IPS-15b (cell line): ENCODE measurements at regions not wholly inside any gene's neighbourhood (a gene's known extent, or its start where the extent isn't known, plus 50 kb on each side); places are given as distances from the start of the nearest gene placed in this dataset.

Source experiments
- H3K27me3 ChIP-seq: one replicate; pipeline ENCODE4 v1.6.1; 2013; ENCODE audit warnings: low read length; ENCODE audit not compliant: control insufficient read depth, insufficient read depth
- H3K36me3 ChIP-seq: one replicate; pipeline ENCODE4 v1.6.1; 2013; ENCODE audit warnings: low read length; ENCODE audit not compliant: control insufficient read depth, insufficient read depth
- H3K4me1 ChIP-seq: one replicate; pipeline ENCODE4 v1.6.1; 2013; ENCODE audit warnings: mild to moderate bottlenecking, low read length; ENCODE audit not compliant: control insufficient read depth, insufficient read depth
- H3K4me3 ChIP-seq: one replicate; pipeline ENCODE4 v1.5.1; 2013; ENCODE audit warnings: low read depth, low read length
- H3K9ac ChIP-seq: one replicate; pipeline ENCODE4 v1.6.1; 2013; ENCODE audit warnings: low read depth, mild to moderate bottlenecking, low read length
- H3K9me3 ChIP-seq: one replicate; pipeline ENCODE4 v1.6.1; 2013; ENCODE audit warnings: mild to moderate bottlenecking, low read length; ENCODE audit not compliant: control insufficient read depth, insufficient read depth

DNA sequence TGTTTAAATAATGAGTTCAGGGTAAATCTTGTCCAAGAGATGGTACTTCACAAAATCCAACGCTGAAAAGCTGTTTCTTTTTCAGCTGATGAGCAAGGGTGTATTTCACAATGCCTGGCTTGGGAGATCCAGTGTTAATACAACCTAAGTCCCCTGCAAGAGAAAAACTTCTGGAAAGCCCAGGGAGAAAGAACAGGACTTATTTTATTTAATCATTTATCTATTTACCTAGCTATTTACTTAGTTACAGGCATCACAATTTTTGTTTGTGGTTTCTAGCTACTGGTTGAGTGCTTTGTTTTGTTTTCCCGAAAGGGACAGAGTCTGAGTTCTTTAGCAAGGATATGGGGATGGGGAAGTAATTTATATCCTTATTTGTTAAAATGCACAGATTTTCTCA, 598.2 kb upstream of the SYT4 start:
- Histone ChIP-seq H3K9me3 (no peaks in the 10 kb centered on the region), H3K4me1 (no peaks in the 10 kb centered on the region), H3K27me3 (no peaks in the 10 kb centered on the region), H3K4me3 (no peak overlapping the region), H3K36me3 (no peaks in the 10 kb centered on the region), H3K9ac (no peak overlapping the region)

DNA sequence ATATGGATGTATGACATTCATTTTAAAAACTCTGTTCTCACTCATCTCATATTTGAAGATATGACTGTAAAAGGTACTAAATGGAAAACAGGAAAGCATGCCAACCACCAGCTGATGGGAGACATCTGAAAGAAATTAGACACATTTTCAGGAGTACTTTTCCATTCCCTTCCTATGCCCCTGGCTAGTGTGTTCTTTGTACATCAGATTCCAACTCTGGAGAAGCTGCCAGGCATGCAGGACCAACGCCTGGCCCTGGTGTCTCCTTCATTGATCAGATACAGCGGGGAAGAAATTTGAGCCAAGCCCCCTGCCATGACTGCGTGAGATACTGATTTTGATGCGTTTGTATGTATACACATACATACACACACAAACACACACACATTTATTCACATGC, 599.0 kb upstream of the SYT4 start:
- Histone ChIP-seq H3K9ac (no peak overlapping the region), H3K36me3 (no peaks in the 10 kb centered on the region), H3K27me3 (no peaks in the 10 kb centered on the region), H3K9me3 (no peaks in the 10 kb centered on the region), H3K4me1 (no peaks in the 10 kb centered on the region), H3K4me3 (no peak overlapping the region)

DNA sequence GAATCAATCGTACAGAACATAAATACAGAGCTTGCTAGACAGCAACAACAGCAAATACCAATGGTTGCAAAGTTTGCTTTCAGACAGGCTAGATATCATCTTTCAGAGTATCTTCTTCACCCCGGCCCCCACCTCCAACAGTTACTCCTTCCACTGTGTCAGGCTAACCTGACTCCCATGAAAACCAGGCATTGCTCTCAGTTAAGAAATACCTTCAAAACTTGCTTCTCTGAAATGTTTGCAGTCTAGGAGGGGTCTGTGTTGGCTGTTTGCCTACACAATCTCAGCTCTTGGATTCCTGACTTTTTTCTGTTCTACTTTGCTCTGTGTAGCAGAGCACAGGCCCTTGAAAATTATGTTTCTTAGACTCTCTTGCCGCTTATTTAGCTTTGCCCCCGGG, 599.5 kb upstream of the SYT4 start:
- no peaks in the 10 kb centered on the region for H3K36me3 ChIP-seq
- no peaks in the 10 kb centered on the region for H3K9me3 ChIP-seq
- no peaks in the 10 kb centered on the region for H3K27me3 ChIP-seq
- H3K9ac ChIP-seq: no peak overlapping the region
- no peak overlapping the region for H3K4me3 ChIP-seq
- H3K4me1 ChIP-seq: no peaks in the 10 kb centered on the region

DNA sequence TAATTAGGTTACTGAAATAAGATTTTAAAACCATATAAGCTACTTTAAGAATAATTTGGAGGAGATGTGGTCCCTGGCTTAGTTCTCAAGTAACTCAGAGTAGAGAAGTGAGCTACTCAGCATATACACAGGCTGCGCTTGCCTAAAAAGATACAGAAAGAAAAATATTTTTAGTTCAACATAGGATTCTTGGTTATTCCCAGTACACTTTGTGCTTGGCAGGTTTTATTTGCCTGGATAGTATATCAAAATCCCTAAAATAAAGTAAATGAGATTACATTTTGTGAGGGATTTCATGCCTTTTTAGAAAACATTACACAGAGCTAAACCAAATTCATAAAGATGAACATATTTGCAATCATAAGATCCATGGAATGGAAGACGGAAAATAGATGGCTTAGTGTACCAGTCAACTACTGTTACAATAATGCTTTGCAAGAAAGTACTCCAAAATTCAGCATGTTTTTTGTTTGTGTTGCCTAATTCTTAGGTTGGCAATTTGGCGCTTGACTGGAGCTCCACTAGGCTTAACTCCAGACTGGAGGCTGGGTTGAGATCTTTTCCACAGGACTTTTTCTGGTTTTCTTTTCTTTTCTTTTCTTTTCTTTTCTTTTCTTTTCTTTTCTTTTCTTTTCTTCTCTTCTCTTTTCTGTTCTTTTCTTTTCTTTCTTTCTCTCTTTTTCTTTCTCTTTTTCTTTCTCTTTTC, 600.5 kb upstream of the SYT4 start:
- Histone ChIP-seq H3K9me3 (no peaks in the 10 kb centered on the region), H3K9ac (no peak overlapping the region), H3K36me3 (no peaks in the 10 kb centered on the region)

DNA sequence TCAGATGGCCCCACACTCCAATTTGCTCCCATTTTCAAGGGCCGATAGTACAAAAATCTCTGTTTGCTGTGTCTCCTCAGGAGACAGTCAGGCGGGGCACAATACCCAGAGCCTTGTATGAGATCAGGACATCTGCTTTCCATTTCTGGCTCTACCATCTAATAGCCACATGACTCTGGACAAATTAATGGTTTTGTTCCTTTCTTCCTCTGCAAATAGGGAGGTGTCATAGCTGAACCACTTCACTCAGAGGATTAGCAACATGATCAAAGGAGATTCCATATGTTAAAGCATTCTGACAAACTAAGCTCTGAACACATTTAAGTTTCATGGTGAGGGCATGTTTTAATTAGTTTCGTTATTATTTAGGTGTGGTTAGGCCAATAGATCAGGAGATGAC, 602.1 kb upstream of the SYT4 start:
- Histone ChIP-seq H3K9me3 (no peaks in the 10 kb centered on the region), H3K9ac (no peak overlapping the region), H3K4me1 (no peaks in the 10 kb centered on the region), H3K4me3 (no peak overlapping the region), H3K27me3 (no peaks in the 10 kb centered on the region), H3K36me3 (no peaks in the 10 kb centered on the region)

More for the DNA sequence above, 600.5 kb upstream of the SYT4 start:
- no peaks in the 10 kb centered on the region for H3K4me1 ChIP-seq
- H3K4me3 ChIP-seq: no peak overlapping the region
- no peaks in the 10 kb centered on the region for H3K27me3 ChIP-seq

DNA sequence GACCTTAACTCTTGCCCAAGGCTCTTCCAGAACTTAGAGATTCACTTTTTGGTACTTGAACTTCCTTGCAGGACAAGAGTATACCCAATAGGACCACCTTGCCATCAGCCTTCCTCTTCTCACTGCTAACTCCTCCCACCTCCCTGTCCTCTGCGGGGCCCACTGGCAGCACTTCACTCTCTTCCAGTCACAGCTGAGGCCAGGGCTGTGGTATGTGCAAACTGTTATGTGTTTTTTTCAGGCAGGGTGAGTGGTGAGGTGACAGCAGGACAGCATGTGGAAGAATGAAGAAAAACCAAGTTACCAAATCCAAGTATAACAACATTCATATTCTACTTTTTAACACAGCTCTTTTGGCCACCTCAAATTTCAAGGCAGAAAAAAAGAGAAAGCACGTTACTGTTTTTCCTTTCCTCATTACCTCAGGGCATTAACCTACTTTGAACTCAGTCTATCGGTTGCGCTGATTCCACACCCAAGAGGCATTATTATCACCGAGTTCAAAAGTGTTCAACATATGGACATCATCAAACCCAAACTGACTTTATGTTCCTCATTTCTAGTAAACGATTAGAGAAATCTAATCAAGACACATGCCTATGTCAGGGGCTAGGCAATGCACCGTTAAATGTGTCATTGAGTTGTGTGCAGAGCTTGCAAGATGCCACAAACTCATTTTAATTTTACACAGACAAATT, 605.2 kb upstream of the SYT4 start:
- H3K9me3 ChIP-seq: no peaks in the 10 kb centered on the region
- peaks cover 5% of the 10 kb centered on the region for H3K4me1 ChIP-seq
- H3K36me3 ChIP-seq: no peaks in the 10 kb centered on the region
- no peak overlapping the region for H3K9ac ChIP-seq
- no peak overlapping the region for H3K4me3 ChIP-seq
- H3K27me3 ChIP-seq: no peaks in the 10 kb centered on the region

DNA sequence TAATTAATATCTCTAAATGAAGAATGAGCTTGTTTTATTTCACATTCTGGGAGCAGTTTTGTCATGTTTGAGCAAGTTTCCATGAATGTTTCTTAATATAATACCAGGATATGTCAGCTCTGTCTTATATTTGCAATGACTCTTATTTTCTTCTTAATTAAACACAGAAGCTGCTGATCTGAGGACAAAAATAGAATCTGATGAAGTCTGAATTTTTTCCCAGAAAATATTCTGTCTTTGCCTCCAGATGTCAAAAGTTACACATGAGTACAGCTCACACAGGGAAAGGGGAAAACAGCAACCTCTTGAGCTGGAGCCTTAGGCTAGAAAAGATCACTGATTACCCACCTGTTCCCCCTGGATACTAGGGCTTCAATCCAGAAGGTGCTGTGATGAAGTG, 606.6 kb upstream of the SYT4 start:
- Histone ChIP-seq H3K36me3 (no peaks in the 10 kb centered on the region), H3K27me3 (no peaks in the 10 kb centered on the region), H3K9ac (no peak overlapping the region), H3K9me3 (no peaks in the 10 kb centered on the region), H3K4me1 (peaks cover 5% of the 10 kb centered on the region), H3K4me3 (no peak overlapping the region)

DNA sequence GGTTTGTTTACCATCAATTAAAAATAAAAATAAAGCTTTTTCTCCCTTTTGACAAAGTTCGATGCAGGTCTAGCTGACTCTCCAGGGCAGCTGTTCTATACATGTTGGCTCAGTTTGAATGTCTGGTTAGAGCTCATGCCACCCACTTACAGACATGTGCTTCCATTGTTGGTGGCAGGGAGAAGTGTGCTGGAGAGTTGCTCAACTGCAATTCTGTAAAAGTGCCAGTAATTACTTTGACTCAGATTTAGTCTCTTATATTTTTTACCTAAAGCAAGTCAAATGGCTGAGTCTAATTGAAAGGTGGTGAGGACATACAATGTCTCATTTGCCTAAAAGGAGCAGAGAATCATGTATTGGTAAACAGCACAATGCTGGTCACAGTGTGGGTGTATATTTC, 609.1 kb upstream of the SYT4 start:
- H3K9ac ChIP-seq: no peak overlapping the region
- no peaks in the 10 kb centered on the region for H3K36me3 ChIP-seq
- no peak overlapping the region for H3K4me3 ChIP-seq
- no peaks in the 10 kb centered on the region for H3K27me3 ChIP-seq
- peaks cover 5% of the 10 kb centered on the region for H3K4me1 ChIP-seq
- H3K9me3 ChIP-seq: no peaks in the 10 kb centered on the region

DNA sequence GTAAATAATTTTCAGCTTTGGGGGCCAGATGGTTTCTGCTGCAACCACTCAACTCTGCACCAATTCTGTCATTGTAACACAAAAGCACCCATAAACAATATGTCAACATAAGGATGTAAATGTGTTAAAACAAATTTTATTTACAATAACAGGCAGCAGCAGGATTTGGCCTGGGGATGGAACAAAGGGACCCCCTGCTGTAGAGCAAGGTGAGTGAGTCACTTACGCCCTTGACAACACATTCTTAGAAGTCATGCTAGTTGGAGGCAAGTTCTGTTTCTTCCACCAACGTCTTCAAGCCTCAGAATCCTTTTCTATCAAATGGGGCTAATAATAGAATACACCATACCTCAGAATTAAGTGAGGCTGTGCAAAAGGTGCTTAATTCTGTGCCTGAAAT, 610.2 kb upstream of the SYT4 start:
- Histone ChIP-seq H3K4me3 (no peak overlapping the region), H3K9me3 (no peaks in the 10 kb centered on the region)

DNA sequence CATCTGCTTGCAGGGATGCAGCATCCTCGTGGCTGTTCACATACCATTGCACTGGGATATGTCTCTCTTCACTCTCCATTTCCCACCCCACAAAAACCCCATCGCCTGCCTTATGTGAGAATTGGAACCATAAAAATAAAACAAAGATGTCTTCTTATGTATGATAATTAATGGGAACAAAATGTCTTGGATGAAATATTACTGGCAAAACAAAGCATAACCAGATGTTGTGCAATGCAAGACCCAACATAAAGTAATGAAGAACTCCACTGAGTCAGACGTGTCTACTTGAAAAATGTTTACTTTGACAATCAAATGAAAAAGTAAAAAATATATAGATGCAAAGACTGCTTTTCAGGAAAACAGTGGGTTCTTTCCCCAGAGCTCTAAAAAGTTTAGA, 611.3 kb upstream of the SYT4 start:
- no peaks in the 10 kb centered on the region for H3K9me3 ChIP-seq

More for the DNA sequence above, 610.2 kb upstream of the SYT4 start:
- no peak overlapping the region for H3K9ac ChIP-seq
- H3K27me3 ChIP-seq: no peaks in the 10 kb centered on the region
- no peaks in the 10 kb centered on the region for H3K36me3 ChIP-seq
- peaks cover 5% of the 10 kb centered on the region for H3K4me1 ChIP-seq

DNA sequence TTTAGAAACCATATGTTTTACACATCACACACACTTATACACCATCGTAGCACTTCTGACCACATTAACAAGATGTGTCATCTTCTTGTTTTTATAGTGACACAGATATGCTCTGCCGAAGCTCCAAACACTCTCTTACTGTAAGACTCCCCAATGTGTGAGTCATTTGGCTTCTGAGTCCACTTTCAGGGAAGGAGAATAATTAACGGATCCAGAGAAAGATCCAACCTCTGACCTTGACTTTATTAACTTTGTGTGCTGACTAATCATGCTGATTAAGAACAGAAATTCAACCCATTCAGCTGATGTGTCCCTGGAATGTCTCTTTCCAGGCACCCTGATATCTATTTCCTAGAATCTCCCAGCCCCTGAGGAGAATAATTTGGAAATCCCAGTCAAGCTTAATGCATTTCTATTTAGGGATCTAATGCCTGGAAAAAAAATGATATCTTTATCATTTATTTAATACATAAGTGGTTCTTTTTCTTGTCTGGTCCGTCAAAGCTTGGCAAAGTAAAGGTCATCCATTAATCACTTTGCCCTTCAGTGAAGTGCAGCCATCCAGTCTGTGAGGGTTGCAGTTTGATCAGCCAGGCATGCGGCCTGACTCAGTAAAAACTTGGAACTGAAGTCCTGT, 615.8 kb upstream of the SYT4 start:
- Histone ChIP-seq H3K4me1 (no peaks in the 10 kb centered on the region), H3K9ac (no peak overlapping the region), H3K27me3 (no peaks in the 10 kb centered on the region), H3K4me3 (no peak overlapping the region), H3K9me3 (no peaks in the 10 kb centered on the region), H3K36me3 (no peaks in the 10 kb centered on the region)

More for the DNA sequence above, 611.3 kb upstream of the SYT4 start:
- Histone ChIP-seq H3K4me1 (peaks cover 5% of the 10 kb centered on the region), H3K4me3 (no peak overlapping the region), H3K27me3 (no peaks in the 10 kb centered on the region), H3K36me3 (no peaks in the 10 kb centered on the region), H3K9ac (no peak overlapping the region)
